ENCODE measurements at regions not wholly inside any gene's neighbourhood (a gene's known extent, or its start where the extent isn't known, plus 50 kb on each side); places are given as distances from the start of the nearest gene placed in this dataset.

GRCh38 chr4:115437739-115438138 is 324.3 kb upstream of the NDST4 start (continued):
- TF ChIP-seq EZH2phosphoT487 (IDR thresholded peaks at IDR 0.05; ENCODE audit: unreplicated experiment) (no peak), STAT1 (IDR thresholded peaks at IDR 0.05; ENCODE audit: unreplicated experiment) (no peak), EZH2 (IDR thresholded peaks at IDR 0.05; ENCODE audit: low read depth, unreplicated experiment) (no peak), JUNB (IDR thresholded peaks at IDR 0.05; ENCODE audit: unreplicated experiment) (no peak), ZNF331 (CRISPR knock-in tag; IDR thresholded peaks at IDR 0.05; ENCODE audit: low read depth) (no peak), NANOG (IDR thresholded peaks at IDR 0.05; ENCODE audit: borderline replicate concordance) (no peak), REST (IDR thresholded peaks at IDR 0.05; ENCODE audit: unreplicated experiment) (no peak), CREB1 (CRISPR knock-in tag; IDR thresholded peaks at IDR 0.05; ENCODE audit: low read depth) (no peak)
- TF ChIP-seq, protein P1, sequence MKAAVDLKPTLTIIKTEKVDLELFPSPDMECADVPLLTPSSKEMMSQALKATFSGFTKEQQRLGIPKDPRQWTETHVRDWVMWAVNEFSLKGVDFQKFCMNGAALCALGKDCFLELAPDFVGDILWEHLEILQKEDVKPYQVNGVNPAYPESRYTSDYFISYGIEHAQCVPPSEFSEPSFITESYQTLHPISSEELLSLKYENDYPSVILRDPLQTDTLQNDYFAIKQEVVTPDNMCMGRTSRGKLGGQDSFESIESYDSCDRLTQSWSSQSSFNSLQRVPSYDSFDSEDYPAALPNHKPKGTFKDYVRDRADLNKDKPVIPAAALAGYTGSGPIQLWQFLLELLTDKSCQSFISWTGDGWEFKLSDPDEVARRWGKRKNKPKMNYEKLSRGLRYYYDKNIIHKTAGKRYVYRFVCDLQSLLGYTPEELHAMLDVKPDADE (IDR thresholded peaks at IDR 0.05) = no peak
- TF ChIP-seq, protein P2, sequence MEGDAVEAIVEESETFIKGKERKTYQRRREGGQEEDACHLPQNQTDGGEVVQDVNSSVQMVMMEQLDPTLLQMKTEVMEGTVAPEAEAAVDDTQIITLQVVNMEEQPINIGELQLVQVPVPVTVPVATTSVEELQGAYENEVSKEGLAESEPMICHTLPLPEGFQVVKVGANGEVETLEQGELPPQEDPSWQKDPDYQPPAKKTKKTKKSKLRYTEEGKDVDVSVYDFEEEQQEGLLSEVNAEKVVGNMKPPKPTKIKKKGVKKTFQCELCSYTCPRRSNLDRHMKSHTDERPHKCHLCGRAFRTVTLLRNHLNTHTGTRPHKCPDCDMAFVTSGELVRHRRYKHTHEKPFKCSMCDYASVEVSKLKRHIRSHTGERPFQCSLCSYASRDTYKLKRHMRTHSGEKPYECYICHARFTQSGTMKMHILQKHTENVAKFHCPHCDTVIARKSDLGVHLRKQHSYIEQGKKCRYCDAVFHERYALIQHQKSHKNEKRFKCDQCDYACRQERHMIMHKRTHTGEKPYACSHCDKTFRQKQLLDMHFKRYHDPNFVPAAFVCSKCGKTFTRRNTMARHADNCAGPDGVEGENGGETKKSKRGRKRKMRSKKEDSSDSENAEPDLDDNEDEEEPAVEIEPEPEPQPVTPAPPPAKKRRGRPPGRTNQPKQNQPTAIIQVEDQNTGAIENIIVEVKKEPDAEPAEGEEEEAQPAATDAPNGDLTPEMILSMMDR (conservative IDR thresholded peaks at IDR 0.05; ENCODE audit: low read depth in 2 of 2) = no peak

- TF ChIP-seq EZH2 (IDR thresholded peaks at IDR 0.05; ENCODE audit: low read depth, unreplicated experiment) (no peak), ZNF462 (CRISPR knock-in tag; IDR thresholded peaks at IDR 0.05) (no peak)
- TF ChIP-seq, protein P2 (conservative IDR thresholded peaks at IDR 0.05; ENCODE audit: low read depth in 2 of 2) = no peak
- DNase-seq (ENCODE audit: low spot score) (no peak), ATAC-seq (no peak)
- Histone ChIP-seq H3K4me2 (no peak overlapping the region), H2AFZ (no peak overlapping the region), H3K27me3 (ENCODE audit: insufficient read depth) (no peaks in the 10 kb centered on the region), H3K27ac (ENCODE audit: low read depth) (no peak overlapping the region), H3K9me2 (ENCODE audit: insufficient read depth) (peaks cover 10% of the 10 kb centered on the region), H3K4me1 (ENCODE audit: insufficient read depth) (no peaks in the 10 kb centered on the region), H3F3A (replicated peaks; ENCODE audit: low read depth) (no peaks in the 10 kb centered on the region), H3K36me3 (ENCODE audit: insufficient read depth) (no peaks in the 10 kb centered on the region), H3K79me2 (replicated peaks; ENCODE audit: insufficient read depth) (no peaks in the 10 kb centered on the region), H4K20me1 (replicated peaks; ENCODE audit: insufficient read depth) (no peaks in the 10 kb centered on the region), H3K4me3 (no peak overlapping the region)
- no peaks in the 10 kb centered on the region for H3K36me3 Mint-ChIP-seq (ENCODE audit: low read depth)
- no peak overlapping the region for H3K27ac Mint-ChIP-seq
- no peaks in the 10 kb centered on the region for H3K9me3 Mint-ChIP-seq
- H3K4me3 Mint-ChIP-seq = no peak overlapping the region
- H3K4me1 Mint-ChIP-seq = no peaks in the 10 kb centered on the region
- H3K27me3 Mint-ChIP-seq (ENCODE audit: insufficient read depth, low read depth, poor library complexity) = no peaks in the 10 kb centered on the region
Observed at GRCh38 chr4:115433491-115433890, 320.1 kb upstream of the NDST4 start.

All from GM23338 (cell line).